ENCODE measurements at regions not wholly inside any gene's neighbourhood (a gene's known extent, or its start where the extent isn't known, plus 50 kb on each side); places are given as distances from the start of the nearest gene placed in this dataset.

DNA sequence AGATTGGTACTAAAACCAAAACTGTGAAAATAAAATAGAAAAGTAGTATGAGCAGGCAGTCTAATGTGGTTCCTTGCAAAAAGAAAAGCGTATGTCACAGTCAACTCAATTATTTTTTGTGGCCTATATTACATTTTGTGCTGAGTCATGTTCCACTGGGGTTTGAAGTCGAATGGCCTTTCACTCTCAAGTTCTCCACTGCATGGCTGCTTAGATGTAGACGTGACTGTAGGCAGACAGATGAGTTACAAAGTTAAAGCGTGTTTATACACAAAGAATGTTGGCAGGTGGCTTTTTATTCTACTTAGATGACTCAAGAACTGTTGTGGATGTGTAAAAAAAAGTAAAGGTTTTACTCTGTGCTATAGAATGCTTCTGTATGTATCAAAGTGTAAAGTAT, 133.9 kb downstream of the SLITRK6 start:
- peak; percentile 56 for DNase-seq (ENCODE audit: low spot score)

DNA sequence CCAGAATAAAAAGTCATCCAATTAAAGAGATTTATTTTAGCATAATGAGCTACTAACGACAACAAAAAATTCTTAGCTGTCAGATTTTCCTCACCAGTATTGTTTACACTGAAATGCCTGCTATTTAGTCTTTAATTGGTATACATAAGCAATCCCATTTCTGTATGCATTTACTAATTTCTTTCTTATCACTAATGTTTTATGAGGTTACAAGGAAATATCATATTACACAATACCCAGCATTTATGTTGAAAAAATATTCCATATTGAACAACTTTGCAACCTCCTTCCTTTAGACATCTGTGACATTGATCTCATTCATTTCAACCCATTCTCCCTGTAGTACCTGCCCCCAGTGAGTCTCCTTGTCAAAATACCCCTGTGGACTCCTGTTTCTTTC, 135.4 kb downstream of the SLITRK6 start:
- DNase-seq (ENCODE audit: low spot score) = no peak

DNA sequence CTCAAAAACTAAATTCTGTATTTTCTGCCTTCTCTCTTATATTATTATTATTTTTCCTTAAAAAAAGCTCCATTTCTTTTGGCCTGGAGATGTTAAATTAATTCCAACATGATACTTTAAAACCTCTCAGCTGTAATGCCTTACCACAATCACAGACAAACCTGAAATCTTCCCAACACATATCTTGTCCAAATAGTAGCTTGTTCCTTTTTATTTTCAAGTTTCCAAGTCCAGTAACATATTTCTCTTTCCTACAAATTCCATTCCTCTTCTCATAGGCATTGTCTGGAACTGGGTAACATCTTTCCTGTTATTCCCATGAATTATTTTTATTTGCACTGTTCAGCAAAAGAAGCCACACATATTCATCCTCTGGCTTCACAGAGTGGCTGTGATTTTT, 137.0 kb downstream of the SLITRK6 start:
- no peak for DNase-seq (ENCODE audit: low spot score)

DNA sequence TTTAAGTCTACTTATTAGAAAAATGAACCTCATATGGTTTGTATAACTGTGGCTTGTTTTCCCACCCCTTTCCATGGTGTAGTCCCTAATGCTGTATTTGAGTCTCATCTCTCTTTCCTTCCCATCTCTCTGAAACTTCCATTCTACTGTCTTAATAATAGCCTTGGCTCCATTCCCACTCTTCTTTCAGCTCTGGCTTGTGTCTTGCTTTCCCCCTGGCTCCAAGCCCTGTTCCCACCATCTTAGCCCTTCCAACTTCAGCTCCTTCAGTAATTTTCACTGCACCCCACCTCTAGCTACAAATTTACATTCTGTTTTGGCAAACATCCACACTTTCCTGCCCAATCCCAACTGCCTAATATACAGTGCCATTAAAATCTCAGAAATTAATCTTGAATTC, 137.5 kb downstream of the SLITRK6 start:
- DNase-seq (ENCODE audit: low spot score) = no peak

DNA sequence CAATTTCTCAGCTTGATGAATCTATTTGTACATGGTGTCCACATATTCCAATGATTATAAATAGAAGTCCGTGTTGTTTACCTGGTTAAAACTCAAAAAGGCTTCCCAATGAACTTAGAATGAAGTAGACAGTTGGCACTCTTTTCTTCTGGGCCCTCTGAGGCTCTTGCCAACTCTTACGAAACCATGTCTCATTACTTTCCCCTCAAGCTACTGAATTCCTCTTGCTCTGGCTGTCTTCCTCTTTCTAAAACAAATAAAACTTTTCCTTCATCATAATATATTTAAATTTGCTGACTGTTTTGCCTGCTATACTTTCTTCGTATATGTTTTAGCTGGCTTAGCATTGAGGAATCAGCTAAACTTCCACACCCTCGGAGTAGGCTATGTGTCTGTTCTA, 139.7 kb downstream of the SLITRK6 start:
- no peak for DNase-seq (ENCODE audit: low spot score)

DNA sequence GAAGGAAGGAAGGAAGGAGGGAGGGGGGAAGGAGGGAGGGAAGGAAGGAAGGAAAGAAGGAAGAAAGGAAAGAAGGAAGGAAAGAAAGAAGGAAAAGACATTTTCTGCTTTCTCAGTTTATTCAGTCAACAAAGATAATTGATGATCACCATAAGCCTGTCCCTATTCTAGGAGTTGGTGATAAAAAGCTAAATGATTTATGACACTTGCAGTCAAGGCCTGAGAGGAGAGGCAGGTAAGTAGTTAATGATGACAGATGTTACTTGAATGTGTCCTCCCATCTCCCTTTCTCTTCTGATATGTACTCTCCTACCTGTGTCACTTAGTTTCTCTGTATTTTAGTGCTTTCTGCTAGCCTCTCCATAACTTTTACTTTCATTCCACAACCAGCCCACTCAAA, 141.3 kb downstream of the SLITRK6 start:
- DNase-seq (ENCODE audit: low spot score) = no peak

DNA sequence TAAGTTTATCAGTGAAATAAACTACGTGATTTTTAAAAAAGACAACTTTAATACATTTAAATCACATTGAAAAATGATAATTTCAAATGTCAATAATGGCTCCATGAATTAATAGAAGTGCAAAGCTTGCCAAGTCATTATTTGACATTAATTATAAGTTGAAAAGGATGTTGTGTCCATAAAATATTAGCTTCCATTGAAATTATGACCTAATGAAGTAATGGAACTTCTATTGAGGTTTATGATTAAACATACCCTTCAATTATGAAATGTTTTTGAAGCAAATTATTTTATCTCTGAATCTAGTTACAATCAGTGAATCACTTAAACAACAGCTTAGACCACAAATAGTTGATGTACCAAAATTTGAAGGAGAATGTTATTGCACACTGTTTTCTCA, 144.2 kb downstream of the SLITRK6 start:
- DNase-seq (ENCODE audit: low spot score) = no peak

DNA sequence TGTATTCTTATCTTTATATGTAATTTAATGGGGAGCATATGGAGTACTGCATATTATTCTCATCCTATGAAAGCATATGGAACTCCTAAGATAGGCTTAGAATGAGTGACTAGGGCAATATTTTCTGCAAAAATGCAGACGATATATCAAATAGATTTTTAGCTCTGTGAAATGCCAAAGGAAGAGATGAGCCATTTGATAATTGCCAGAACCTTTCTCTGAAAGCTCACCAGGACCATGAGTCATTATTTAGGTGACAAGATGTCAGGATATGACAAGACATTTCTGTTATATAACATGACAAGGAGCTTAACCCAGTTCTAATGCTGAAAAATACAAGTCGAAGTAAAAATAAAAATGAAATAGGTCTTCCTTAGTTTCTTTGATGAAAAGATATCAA, 145.0 kb downstream of the SLITRK6 start:
- DNase-seq (ENCODE audit: low spot score) = peak; percentile 74

DNA sequence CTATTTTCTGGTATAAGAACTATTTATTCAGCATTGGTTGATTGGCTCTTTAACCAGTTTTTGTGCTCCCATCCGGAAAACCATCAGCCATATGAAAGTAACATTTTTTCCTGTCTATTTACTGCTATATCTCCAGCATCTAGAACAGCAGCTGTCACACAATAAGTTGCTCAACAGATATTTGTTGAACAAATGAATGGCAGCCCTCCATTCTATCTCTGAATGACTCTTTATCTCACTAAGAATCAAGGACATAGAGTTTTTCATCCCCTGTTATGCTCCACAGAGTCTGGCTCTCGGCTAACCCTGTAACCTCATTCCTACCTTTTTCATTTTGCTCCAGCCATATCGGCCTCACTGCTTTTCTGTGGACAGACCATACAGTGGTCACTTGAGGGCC, 145.5 kb downstream of the SLITRK6 start:
- DNase-seq (ENCODE audit: low spot score) = no peak

DNA sequence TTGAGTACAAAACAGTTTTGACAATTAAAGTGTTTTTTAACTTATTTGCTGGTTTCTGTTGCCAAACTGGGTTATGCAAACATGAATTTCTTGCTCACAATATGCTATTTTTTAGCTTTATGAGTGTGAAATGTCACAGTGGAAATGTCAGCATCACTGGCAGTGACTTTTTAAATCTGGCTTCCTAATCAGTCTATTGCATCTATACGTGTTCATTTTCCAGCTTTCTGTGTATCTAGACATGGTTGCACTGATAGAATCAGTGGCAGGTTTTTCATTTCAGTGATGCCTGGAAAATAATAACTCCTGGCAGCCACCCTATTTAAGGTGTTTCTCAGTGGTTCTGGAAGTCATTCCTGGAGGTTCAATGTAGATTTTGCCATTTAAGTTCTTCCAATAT, 146.7 kb downstream of the SLITRK6 start:
- DNase-seq (ENCODE audit: low spot score) = peak; percentile 17

DNA sequence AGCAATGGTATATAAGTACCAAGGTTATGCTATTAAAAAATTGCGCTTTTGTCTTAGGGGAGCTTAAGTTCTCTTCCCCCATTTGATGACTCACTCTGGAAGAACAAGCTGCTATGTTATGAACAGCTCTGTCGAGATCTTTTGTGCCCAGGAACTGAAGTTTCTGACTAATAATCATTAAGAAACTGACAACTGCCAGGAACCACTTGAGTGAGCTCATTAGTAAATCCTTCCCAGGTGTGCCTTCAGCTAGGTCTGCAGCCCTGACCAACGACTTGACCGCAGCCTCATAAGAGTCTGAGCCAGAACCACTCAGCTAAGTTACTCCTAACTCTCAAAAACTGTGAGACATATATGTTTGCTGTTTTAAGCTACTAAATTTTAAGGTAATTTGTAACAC, 147.8 kb downstream of the SLITRK6 start:
- DNase-seq (ENCODE audit: low spot score) = no peak

DNA sequence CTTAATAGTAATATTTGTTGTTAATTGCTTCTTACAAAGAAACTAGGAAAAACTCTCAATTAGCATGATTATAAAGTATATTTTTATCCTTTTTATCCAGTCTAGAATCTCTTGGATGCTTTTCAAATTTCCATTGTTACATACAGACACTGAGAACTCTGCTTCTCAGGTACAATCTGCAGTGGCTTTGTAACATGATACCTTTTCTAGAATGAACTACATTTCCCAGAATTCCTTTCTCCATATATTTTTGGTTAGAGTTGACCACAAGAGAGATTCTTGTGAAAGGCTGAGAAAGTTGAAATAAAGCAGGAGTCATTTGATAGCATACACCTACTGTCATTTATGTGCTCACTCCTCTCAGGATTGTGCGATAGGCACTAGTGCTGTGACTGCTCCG, 148.6 kb downstream of the SLITRK6 start:
- no peak for DNase-seq (ENCODE audit: low spot score)

DNA sequence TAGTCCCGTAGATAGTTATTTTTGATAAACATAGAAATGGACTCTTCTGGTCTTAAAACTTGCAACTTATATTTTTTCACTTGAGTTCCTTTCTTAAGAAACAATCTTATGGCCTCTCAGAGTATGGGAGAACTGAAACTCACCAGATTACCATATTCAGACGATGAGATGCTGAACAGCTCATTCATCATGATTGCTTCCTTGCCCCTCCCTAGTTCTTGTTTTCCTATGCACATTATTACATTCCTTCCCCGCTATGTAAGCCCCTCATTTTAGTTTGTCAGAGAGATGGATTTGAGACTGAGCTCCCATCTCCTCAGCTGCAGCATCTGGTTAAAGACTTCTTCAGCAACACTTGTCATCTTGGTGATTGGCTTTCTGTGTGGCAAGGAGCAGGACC, 158.5 kb downstream of the SLITRK6 start:
- DNase-seq (ENCODE audit: low spot score) = no peak

DNA sequence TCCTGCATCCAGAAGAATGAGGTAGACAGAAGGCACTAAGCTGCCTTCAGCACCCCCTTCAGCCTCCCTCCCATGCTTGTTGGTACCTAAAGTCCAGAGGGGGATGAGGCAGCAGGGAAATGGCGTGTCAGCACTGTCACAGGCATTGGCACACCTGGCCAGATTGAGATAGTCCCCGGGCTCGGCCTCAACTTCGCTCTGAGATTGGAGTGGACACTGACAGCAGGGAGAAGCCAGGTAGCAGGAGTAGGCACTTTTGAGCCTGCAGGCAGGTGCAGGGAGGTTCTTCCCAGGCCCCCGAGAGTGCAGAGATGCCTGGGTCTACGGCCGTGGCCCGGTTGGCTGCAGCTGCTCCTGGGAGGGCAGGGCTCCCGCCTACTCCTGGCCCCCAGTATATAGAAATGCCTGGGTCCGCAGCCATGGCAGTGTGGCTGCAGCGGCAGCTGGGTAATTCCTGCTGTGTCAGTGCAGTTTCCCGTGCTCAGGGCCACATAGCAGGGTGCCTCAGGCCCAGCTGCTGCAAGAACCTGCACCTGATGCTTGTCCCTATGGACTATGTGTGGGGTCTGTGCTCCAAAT, 160.3 kb downstream of the SLITRK6 start:
- no peak for DNase-seq (ENCODE audit: low spot score)

DNA sequence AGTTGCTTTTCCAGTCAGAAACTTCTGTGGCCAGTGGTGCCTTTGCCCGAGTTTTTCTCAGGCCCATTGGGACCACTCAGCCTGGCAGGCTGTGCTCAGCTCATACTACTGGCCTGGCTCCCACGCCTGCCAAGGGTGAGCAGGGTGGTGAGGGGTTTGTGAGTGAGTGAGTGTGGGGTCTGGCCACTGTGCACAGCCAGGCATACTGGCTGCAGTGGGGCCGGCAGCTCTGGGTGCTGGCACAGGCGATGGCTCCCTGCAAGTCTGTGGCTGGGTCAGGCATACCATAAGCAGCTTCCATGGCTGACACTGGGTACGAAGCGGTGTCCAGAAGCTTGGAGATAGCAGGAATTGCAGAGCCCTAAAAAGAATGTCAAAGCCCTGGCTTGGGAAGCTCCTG, 161.0 kb downstream of the SLITRK6 start:
- DNase-seq (ENCODE audit: low spot score) = no peak

DNA sequence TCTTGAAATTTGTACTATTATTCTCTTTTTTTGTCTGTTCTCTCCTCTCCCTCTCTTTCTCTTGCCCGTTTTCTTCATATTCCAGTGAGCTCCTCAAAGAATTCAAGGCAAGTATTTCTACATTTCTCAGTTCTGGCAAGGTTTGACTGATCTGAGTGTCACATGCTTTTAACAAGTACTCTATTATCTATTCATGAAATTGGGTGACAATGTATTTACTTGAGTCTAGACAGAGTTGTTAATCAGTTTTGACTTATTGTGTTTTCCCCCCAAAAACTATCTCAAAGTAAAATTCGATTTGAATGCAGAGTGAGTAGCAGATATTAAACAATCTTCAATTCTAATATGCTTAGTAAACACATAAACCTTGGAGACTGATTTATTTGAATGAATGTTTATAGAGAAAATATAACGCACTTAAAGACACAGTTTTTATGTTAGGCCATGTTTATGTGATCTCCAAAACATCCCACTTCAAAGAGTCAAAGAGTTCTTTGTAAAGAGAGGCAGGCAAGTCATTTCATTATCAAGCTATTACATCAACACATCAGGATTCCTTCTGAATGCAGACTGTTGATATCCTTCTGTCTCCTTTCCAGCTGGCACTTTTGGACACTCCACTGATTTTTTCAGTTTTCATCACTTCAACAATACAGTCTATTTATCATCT, 166.6 kb downstream of the SLITRK6 start:
- DNase-seq (ENCODE audit: low spot score) = no peak

DNA sequence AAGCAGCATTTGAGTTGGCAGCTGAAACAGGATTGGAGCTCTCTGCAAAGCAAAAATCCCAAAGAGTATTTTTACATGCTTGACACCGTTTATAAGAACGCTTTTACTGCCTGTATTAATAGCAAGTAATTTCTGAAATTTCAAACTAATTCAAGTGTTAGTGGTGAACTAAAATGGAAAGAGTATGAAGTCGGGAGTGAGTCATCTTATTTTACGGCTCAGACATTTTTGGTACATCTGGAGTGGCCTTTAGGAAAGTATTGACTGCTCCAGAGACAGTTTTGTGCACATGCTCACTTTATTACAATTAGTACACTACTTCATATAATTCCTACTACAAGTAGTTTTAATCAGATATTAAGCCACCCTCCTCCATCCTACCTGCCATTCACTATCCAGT, 167.4 kb downstream of the SLITRK6 start:
- no peak for DNase-seq (ENCODE audit: low spot score)

DNA sequence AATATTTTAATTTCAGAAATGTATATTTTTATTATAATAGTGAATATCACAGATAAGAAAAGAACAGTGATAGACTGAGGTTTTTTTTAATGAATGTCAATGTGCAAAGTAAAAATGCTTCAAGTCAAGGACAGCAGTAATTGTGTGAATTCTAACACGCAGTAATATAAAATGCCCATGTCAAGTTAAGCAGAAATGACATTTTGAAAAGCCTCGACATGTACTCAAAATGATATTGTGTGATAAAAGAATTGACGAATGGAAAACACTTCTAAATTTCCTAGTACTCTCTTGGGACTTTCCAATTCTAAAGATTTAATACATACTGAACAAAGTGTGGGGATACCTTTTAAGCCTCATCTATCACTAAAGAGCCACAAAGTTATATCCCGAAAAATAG, 172.6 kb downstream of the SLITRK6 start:
- no peak for DNase-seq (ENCODE audit: low spot score)

DNA sequence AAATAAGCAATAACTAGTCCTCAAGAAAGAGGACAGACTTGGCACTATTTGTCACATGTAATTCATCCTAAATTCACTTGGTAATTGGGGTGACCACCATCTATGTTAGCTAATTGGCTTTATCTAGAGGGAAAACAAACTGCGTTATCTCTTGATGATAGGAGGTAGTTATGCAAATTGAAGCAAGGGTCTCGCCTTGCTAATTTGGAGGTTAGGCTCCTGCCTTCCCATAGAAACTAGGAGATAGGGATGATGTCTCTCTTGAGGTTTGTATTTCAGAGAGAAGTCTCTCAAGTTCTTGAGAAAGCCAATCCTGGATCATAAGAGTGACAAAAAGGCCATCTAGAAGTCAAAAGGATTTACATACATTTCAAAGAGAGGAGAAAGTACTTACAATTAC, 179.9 kb downstream of the SLITRK6 start:
- no peak for DNase-seq (ENCODE audit: low spot score)

DNA sequence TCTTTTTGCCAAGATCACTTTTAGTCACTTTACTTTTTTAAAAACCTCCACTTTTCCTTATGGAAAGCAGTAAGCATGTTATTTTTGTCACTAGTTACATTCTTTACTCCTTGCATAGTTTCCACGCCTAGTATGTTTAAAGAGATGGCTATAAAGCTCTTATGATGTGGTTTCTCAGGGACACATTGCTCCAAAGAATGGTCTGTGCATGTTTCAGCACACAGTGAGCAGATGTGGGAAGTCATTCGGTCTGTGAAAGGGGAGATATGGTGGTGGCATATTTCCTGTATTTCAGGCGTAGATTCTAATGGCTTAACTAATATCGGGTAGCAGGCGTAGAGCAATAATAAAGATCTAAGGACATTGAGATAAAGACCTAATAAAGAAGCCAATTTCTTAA, 180.7 kb downstream of the SLITRK6 start:
- no peak for DNase-seq (ENCODE audit: low spot score)

DNA sequence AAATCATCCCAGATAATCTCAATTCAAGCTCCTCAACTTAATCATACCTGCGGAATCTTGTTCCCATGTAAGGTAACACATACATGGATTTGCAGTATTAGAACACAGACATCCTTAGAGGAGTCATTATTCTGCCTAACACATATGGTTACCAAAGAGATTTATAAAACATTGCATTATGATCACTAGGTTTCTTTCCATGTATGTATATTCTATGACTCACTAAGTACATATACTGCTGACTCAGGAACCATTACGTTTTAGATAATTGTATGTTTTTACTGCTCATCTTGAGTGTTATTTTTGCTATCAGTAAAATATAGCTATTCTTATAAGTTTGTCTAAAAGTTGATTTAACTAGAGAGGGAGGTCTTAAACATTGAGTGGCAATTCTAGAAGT, 182.9 kb downstream of the SLITRK6 start:
- no peak for DNase-seq (ENCODE audit: low spot score)

DNA sequence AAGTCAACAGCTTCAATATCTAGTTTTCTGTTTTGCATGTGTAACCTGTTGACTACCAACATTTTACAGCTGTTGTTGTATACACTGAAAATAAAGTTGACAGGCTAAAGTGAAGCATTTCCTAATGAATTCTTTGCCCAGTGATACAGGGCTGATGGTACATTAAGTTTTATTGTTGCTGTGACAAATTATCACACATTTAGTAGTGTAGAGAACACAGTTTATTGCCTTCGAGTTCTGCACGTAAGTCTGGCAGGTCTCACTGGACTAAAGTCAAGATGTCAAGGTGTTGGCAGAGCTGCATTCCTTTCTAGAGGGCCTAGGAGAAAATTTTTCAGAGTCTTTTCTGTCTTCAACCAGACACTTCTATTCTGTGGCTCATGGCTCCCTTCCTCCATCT, 184.2 kb downstream of the SLITRK6 start:
- DNase-seq (ENCODE audit: low spot score) = no peak

DNA sequence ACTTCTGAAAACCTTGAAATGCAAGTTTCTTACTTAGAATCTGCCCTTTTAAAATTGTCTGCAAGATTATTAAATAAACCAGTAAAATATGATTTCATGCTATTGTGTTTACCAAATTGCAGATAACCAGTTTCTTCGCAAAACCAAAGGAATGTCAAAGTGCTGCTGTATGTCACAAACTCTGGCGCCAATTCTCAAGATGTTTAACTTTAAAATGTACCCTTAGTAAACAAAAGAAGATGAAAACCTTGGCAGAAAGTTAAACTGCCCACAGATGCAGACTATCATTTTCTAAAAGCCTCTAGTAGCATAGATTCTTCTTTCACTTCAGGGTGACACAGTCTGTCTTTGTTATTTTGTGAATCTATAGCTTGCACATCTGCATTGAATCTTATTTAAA, 189.2 kb downstream of the SLITRK6 start:
- DNase-seq (ENCODE audit: low spot score) = no peak

DNA sequence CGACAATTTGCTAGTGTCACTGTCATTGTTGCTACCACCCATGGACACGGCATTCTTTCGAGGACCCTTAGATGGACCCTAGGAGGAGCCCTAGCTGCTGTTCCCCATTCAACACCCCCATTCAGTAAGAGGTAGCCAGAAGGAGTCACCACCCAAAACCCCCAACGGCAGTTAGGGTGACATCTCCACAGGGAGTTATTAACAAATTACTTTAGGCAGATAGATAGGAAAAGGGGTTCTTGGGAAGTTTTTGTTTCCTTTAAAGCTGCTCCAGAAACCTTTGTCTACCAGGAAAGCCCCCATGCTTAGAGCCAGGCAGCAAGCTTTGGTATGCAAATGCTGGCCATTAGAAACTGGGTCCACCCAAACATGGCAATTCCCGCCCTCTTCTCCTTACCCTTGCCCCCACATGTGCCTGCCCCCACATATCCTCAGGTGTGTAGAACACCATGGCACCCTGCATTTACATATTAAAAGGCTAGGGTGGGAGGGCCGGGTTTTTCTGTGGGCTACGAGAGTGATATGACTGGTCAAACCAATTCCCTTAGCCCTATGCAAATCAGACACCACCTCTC, 190.9 kb downstream of the SLITRK6 start:
- no peak for DNase-seq (ENCODE audit: low spot score)
